Sigmoid colon (tissue), 3 donors: ENCODE measurements at regions not wholly inside any gene's neighbourhood (a gene's known extent, or its start where the extent isn't known, plus 50 kb on each side); places are given as distances from the start of the nearest gene placed in this dataset.

Experiments used
- CTCF ChIP-seq, 4 experiments: fragments of 450-650 bp in 3 of 4; fragments of 200-600 bp in 1 of 4; IDR thresholded peaks; one replicate each; pipeline ENCODE4 v1.5.1; 2016 to 2019; ENCODE audit warnings: antibody characterized with exemption in 4 of 4, mild to moderate bottlenecking in 3 of 4, moderate library complexity in 2 of 4
- POLR2A ChIP-seq, 2 donors: fragments of 450-650 bp; IDR thresholded peaks; one replicate each; pipeline ENCODE4 v1.6.1; 2016; ENCODE audit warnings: antibody characterized with exemption in 2 of 2, mild to moderate bottlenecking in 2 of 2, moderate library complexity in 2 of 2

GRCh38 chr11:112369374-112369773 lies 108.7 kb upstream of the PLET1 start:
- TF ChIP-seq CTCF (IDR thresholded peaks at IDR 0.05) (no peak), POLR2A (IDR thresholded peaks at IDR 0.05) (no peak)
